Naive B cell (primary cell): ENCODE measurements at regions not wholly inside any gene's neighbourhood (a gene's known extent, or its start where the extent isn't known, plus 50 kb on each side); places are given as distances from the start of the nearest gene placed in this dataset.
A peak's percentile ranks its signal among the peaks of the same experiment; 100 is the strongest.
"Not testable (repeated sequence)": the region's sequence is repeated elsewhere in the genome, so short reads cannot be mapped to it uniquely, and the experiment has no call there.

ENCODE experiments used
- ATAC-seq, 2 donors: fragments of 150-1000 bp; cut with Tn5 transposase; 2 replicates each; pipeline ENCODE4 v1.10.0; 2021; ENCODE audit warnings: low read depth in 2 of 2, mild to moderate bottlenecking in 2 of 2, moderate library complexity in 2 of 2
- DNase-seq: peaks from one replicate; pipeline ENCODE4 v3.0.0; 2022
- H3K27ac Mint-ChIP-seq, 6 donors: one replicate each; pipeline ENCODE4 v1.8.0; 2020 to 2022; ENCODE audit warnings: mild to moderate bottlenecking in 6 of 6, mixed read lengths in 6 of 6, moderate library complexity in 5 of 6, inconsistent platforms in 2 of 6
- H3K27me3 Mint-ChIP-seq, 3 donors: one replicate each; pipeline ENCODE4 v1.8.0; 2021 to 2022; ENCODE audit warnings: mixed read lengths in 3 of 3, mild to moderate bottlenecking in 1 of 3
- H3K36me3 Mint-ChIP-seq, 2 donors: one replicate each; pipeline ENCODE4 v1.8.0; 2020 to 2022; ENCODE audit warnings: mixed read lengths in 2 of 2, inconsistent platforms in 1 of 2, mild to moderate bottlenecking in 1 of 2
- H3K4me1 Mint-ChIP-seq, 3 donors: one replicate each; pipeline ENCODE4 v1.8.0; 2020 to 2022; ENCODE audit warnings: mixed read lengths in 3 of 3, inconsistent platforms in 1 of 3, mild to moderate bottlenecking in 1 of 3, moderate library complexity in 1 of 3
- H3K4me3 Mint-ChIP-seq, 8 donors: one replicate each; pipeline ENCODE4 v1.8.0; 2020 to 2022; ENCODE audit warnings: mild to moderate bottlenecking in 8 of 8, mixed read lengths in 8 of 8, moderate library complexity in 8 of 8, inconsistent platforms in 2 of 8
- H3K9me3 Mint-ChIP-seq, 7 donors: one replicate each; pipeline ENCODE4 v1.8.0; 2020 to 2022; ENCODE audit warnings: mixed read lengths in 7 of 7, mild to moderate bottlenecking in 5 of 7, inconsistent platforms in 2 of 7, moderate library complexity in 1 of 7

DNA sequence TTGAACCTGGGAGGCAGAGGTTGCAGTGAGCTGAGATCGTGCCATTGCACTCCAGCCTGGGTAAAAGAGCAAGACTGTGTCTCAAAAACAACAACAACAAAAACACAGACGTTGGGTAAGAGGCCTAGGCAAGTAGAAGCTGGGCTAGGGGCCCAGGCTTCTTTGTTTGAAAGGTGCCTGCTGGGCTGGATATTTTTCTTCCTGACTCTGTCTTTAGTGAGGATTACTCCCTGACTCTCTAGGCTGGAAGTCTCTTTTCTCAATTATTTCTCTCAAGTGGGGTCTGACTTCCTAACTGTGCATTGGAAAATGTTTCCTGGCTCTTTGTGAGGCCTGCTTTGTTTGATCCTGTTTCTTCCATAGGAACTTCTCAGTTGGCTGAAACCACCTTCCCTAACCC lies 76.5 kb upstream of the DTNBP1 start:
- Mint-ChIP-seq H3K4me1 (no peaks in the 10 kb centered on the region), H3K9me3 (peaks cover 2 to 9% (median 5%) of the 10 kb centered on the region in 7 donors), H3K27me3 (peaks cover 5 to 18% (median 16%) of the 10 kb centered on the region in 3 donors), H3K27ac (no peak overlapping the region), H3K4me3 (no peak overlapping the region), H3K36me3 (peaks cover 0 to 9% of the 10 kb centered on the region in 2 donors)
- no peak for DNase-seq
- ATAC-seq: no peak

GRCh38 chr6:15738195-15738594 lies 75.4 kb upstream of the DTNBP1 start:
- not testable (repeated sequence) for H3K36me3 Mint-ChIP-seq, H3K4me3 Mint-ChIP-seq, H3K9me3 Mint-ChIP-seq, H3K27ac Mint-ChIP-seq, ATAC-seq, DNase-seq, H3K4me1 Mint-ChIP-seq
- H3K27me3 Mint-ChIP-seq: peaks cover 1 to 18% (median 12%) of the 10 kb centered on the region in 3 donors

- Mint-ChIP-seq H3K4me3 (no peak overlapping the region), H3K36me3 (peaks cover 0 to 9% of the 10 kb centered on the region in 2 donors), H3K4me1 (no peaks in the 10 kb centered on the region), H3K27me3 (peaks cover 0 to 10% (median 8%) of the 10 kb centered on the region in 3 donors), H3K27ac (no peak overlapping the region), H3K9me3 (peaks cover 0 to 7% (median 4%) of the 10 kb centered on the region in 7 donors)
- ATAC-seq (no peak), DNase-seq (no peak)
Observed at GRCh38 chr6:15736297-15736696, 73.5 kb upstream of the DTNBP1 start.

DNA sequence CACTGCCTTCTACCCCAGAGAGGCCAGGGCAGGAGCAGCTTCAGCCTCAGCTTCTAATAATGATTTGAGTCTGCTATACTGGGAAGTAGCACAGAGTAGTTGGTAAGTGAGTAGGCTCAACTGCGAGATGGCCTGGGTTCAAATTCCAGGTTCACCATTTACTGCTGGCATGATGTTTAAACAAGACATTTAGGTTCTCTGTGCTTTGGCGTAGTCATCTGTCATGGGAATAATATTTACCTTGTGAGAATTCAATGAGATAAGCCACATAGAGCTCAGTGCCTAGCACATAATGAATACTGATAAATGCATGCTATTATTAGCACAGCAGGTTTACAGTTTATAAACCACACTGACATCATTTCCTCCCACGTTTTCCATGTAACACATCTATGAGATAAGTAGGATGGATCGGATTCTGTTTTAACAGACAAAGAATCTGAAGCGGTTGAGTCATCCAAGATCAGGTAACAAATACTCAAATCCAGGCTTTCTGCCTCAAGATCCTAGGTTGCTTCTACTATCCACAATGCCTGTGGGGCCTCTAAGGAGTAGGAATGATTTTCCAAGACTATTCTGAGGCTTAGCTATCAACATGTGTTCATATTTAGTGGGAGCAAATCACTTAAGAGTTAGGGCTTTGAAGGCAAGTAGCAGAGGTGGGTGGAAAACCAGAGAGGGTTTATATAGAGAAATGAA lies 72.9 kb upstream of the DTNBP1 start:
- DNase-seq (no peak), ATAC-seq (no peak)
- peaks cover 0 to 9% of the 10 kb centered on the region in 2 donors for H3K36me3 Mint-ChIP-seq
- H3K4me1 Mint-ChIP-seq: no peaks in the 10 kb centered on the region
- peaks cover 0 to 7% (median 4%) of the 10 kb centered on the region in 7 donors for H3K9me3 Mint-ChIP-seq
- no peak overlapping the region for H3K27ac Mint-ChIP-seq
- no peak overlapping the region for H3K4me3 Mint-ChIP-seq
- peaks cover 0 to 10% (median 8%) of the 10 kb centered on the region in 3 donors for H3K27me3 Mint-ChIP-seq

GRCh38 chr6:15734118-15734897 lies 71.5 kb upstream of the DTNBP1 start:
- peaks cover 0 to 15% (median 8%) of the 10 kb centered on the region in 3 donors for H3K27me3 Mint-ChIP-seq
- H3K36me3 Mint-ChIP-seq: peaks cover 0 to 9% of the 10 kb centered on the region in 2 donors
- H3K4me3 Mint-ChIP-seq: no peak overlapping the region
- DNase-seq (no peak), ATAC-seq (no peak)
- peak overlapping the region in 1 of 6 donors; percentile 72 for H3K27ac Mint-ChIP-seq
- peaks cover 0 to 7% (median 4%) of the 10 kb centered on the region in 7 donors for H3K9me3 Mint-ChIP-seq
- H3K4me1 Mint-ChIP-seq: no peaks in the 10 kb centered on the region

GRCh38 chr6:15730922-15731321 lies 68.1 kb upstream of the DTNBP1 start:
- no peaks in the 10 kb centered on the region for H3K4me1 Mint-ChIP-seq
- no peaks in the 10 kb centered on the region for H3K9me3 Mint-ChIP-seq
- peaks cover 0 to 17% (median 8%) of the 10 kb centered on the region in 3 donors for H3K27me3 Mint-ChIP-seq
- no peak overlapping the region for H3K27ac Mint-ChIP-seq
- H3K36me3 Mint-ChIP-seq: no peaks in the 10 kb centered on the region
- H3K4me3 Mint-ChIP-seq: no peak overlapping the region
- DNase-seq (no peak), ATAC-seq (no peak)

DNA sequence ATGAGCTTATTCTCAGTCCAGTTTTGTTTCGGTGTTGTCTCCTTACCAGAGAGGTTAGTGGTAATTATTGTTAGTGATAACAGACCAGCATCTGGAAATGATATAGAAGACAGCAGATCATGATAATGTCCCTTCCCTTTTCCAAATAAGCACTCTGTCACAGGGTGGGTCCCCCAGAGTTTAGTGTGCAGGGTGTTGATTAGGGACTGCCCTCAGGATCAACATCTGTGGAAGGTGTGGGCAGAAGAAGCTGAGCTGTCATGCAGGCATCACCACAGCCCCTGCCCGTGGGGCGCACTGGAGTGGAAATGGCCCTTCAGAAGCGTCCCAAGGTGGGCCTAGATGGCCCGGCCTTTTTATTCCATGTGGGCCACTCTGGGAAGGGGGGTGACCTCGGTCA lies 67.6 kb upstream of the DTNBP1 start:
- H3K4me1 Mint-ChIP-seq: no peaks in the 10 kb centered on the region
- ATAC-seq: no peak

DNA sequence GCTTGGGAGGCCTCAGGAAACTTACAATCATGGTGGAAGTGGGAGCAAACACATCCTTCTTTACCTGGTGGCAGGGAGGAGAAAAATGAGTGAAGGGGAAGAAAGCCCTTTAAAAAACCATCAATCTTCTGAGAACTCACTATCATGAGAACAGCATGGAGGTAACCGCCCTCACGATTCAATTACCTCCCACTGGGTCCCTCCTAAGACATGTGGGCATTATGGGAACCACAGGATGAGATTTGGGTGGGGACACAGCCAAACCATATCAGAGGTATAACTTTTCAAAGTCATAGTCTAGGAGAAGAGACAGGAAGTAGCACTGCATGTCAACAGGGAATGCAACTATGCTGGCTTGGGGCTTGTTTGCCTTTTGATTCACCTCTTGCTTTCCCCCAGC lies 59.9 kb upstream of the DTNBP1 start:
- H3K27ac Mint-ChIP-seq: no peak overlapping the region
- DNase-seq (no peak), ATAC-seq (no peak)
- H3K9me3 Mint-ChIP-seq: peaks cover 0 to under 1% (median 0%) of the 10 kb centered on the region in 7 donors
- H3K36me3 Mint-ChIP-seq: no peaks in the 10 kb centered on the region
- peaks cover 0 to 2% (median 0%) of the 10 kb centered on the region in 3 donors for H3K27me3 Mint-ChIP-seq
- peaks cover 0 to 10% (median 0%) of the 10 kb centered on the region in 3 donors for H3K4me1 Mint-ChIP-seq
- H3K4me3 Mint-ChIP-seq: no peak overlapping the region

More for the DNA sequence above, 67.6 kb upstream of the DTNBP1 start:
- DNase-seq: no peak
- H3K27ac Mint-ChIP-seq: no peak overlapping the region
- no peaks in the 10 kb centered on the region for H3K9me3 Mint-ChIP-seq
- no peak overlapping the region for H3K4me3 Mint-ChIP-seq
- H3K27me3 Mint-ChIP-seq: peaks cover 0 to 17% (median 8%) of the 10 kb centered on the region in 3 donors
- H3K36me3 Mint-ChIP-seq: no peaks in the 10 kb centered on the region

GRCh38 chr6:15716889-15717288 lies 54.1 kb upstream of the DTNBP1 start:
- H3K27me3 Mint-ChIP-seq: peaks cover 10 to 19% (median 11%) of the 10 kb centered on the region in 3 donors
- no peak overlapping the region for H3K4me3 Mint-ChIP-seq
- peaks cover 3 to 22% (median 8%) of the 10 kb centered on the region in 7 donors for H3K9me3 Mint-ChIP-seq
- ATAC-seq (no peak), DNase-seq (no peak)
- H3K36me3 Mint-ChIP-seq: no peaks in the 10 kb centered on the region
- H3K27ac Mint-ChIP-seq: no peak overlapping the region
- no peaks in the 10 kb centered on the region for H3K4me1 Mint-ChIP-seq

DNA sequence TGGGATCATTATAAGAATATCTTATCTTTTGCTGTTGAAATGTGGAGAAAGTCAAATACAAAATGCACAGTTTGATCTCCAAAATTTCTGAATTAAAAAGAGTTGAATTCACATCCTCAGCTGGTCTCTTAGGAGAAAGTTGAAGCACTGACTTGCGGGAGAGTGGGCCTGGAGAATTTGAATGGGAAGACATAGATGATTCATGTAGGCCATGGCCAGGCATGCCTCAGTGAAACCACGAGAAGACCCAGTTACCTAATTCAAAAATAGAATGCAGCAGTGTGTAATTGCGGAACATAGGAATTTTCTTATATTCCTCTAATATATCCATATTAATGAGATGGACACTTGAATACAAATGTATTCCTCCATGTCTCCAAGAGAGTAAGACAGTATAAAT lies 53.0 kb upstream of the DTNBP1 start:
- Mint-ChIP-seq H3K36me3 (no peaks in the 10 kb centered on the region), H3K9me3 (peaks cover 3 to 22% (median 8%) of the 10 kb centered on the region in 7 donors), H3K4me3 (no peak overlapping the region), H3K27ac (no peak overlapping the region), H3K4me1 (no peaks in the 10 kb centered on the region), H3K27me3 (peaks cover 10 to 19% (median 11%) of the 10 kb centered on the region in 3 donors)
- ATAC-seq: no peak
- DNase-seq: no peak

- H3K4me1 Mint-ChIP-seq: no peaks in the 10 kb centered on the region
- no peak overlapping the region for H3K27ac Mint-ChIP-seq
- no peaks in the 10 kb centered on the region for H3K36me3 Mint-ChIP-seq
- H3K27me3 Mint-ChIP-seq: peaks cover 10 to 19% (median 11%) of the 10 kb centered on the region in 3 donors
- DNase-seq: no peak
- no peak overlapping the region for H3K4me3 Mint-ChIP-seq
- no peak for ATAC-seq
- H3K9me3 Mint-ChIP-seq: peaks cover 3 to 22% (median 8%) of the 10 kb centered on the region in 7 donors
Observed at GRCh38 chr6:15715060-15715459, 52.2 kb upstream of the DTNBP1 start.

GRCh38 chr6:15714658-15715057 lies 51.8 kb upstream of the DTNBP1 start:
- H3K27me3 Mint-ChIP-seq: peaks cover 11 to 20% (median 12%) of the 10 kb centered on the region in 3 donors
- no peaks in the 10 kb centered on the region for H3K4me1 Mint-ChIP-seq
- no peak for ATAC-seq
- DNase-seq: no peak
- H3K27ac Mint-ChIP-seq: peak overlapping the region in 1 of 6 donors; percentile 65
- H3K36me3 Mint-ChIP-seq: no peaks in the 10 kb centered on the region
- H3K4me3 Mint-ChIP-seq: no peak overlapping the region
- H3K9me3 Mint-ChIP-seq: peaks cover 3 to 22% (median 8%) of the 10 kb centered on the region in 7 donors

- Mint-ChIP-seq H3K9me3 (peaks cover 3 to 22% (median 8%) of the 10 kb centered on the region in 7 donors), H3K4me1 (no peaks in the 10 kb centered on the region), H3K4me3 (no peak overlapping the region), H3K36me3 (no peaks in the 10 kb centered on the region), H3K27ac (no peak overlapping the region), H3K27me3 (peaks cover 11 to 23% (median 14%) of the 10 kb centered on the region in 3 donors)
- DNase-seq: no peak
- no peak for ATAC-seq
Observed at GRCh38 chr6:15713325-15713724, 50.5 kb upstream of the DTNBP1 start.

GRCh38 chr6:15712797-15713196 lies 50.0 kb upstream of the DTNBP1 start:
- ATAC-seq: no peak
- Mint-ChIP-seq H3K9me3 (peaks cover 3 to 22% (median 8%) of the 10 kb centered on the region in 7 donors), H3K4me3 (no peak overlapping the region), H3K27me3 (peaks cover 11 to 23% (median 14%) of the 10 kb centered on the region in 3 donors), H3K4me1 (no peaks in the 10 kb centered on the region), H3K27ac (no peak overlapping the region), H3K36me3 (no peaks in the 10 kb centered on the region)
- no peak for DNase-seq
